Liver (tissue), 3 donors: ENCODE measurements at regions not wholly inside any gene's neighbourhood (a gene's known extent, or its start where the extent isn't known, plus 50 kb on each side); places are given as distances from the start of the nearest gene placed in this dataset.

Source experiments
- ATF3 ChIP-seq: IDR thresholded peaks from 2 replicates; pipeline ENCODE4 v1.6.1; 2016; ENCODE audit warnings: antibody characterized with exemption
- CTCF ChIP-seq: fragments of 150-350 bp; IDR thresholded peaks from 2 replicates; pipeline ENCODE4 v1.5.1; 2017; ENCODE audit warnings: improper control_type of control experiment, low read depth, low read length; ENCODE audit not compliant: missing input control
- EGR1 ChIP-seq, 2 donors: IDR thresholded peaks; 2 replicates each; pipeline ENCODE4 v1.6.1; 2016 to 2018; ENCODE audit warnings: antibody characterized with exemption in 2 of 2, low read depth in 2 of 2
- JUND ChIP-seq, 2 donors: IDR thresholded peaks; 2 replicates each; pipeline ENCODE4 v1.6.1; 2016; ENCODE audit warnings: antibody characterized with exemption in 2 of 2
- MAX ChIP-seq: IDR thresholded peaks from 2 replicates; pipeline ENCODE4 v1.6.1; 2016; ENCODE audit warnings: antibody characterized with exemption
- REST ChIP-seq: IDR thresholded peaks from 2 replicates; pipeline ENCODE4 v1.6.1; 2016; ENCODE audit warnings: antibody characterized with exemption, mild to moderate bottlenecking
- donor health status: healthy.
- donor health status: healthy.

- TF ChIP-seq CTCF (no peak), REST (no peak), ATF3 (no peak), MAX (no peak), JUND (IDR thresholded peaks at IDR 0.05) (no peak), EGR1 (IDR thresholded peaks at IDR 0.05; ENCODE audit: low read depth in 2 of 2) (no peak)
Measured at GRCh38 chr3:75012791-75013331, 398.4 kb upstream of the CNTN3 start.
